ENCODE measurements at regions not wholly inside any gene's neighbourhood (a gene's known extent, or its start where the extent isn't known, plus 50 kb on each side); places are given as distances from the start of the nearest gene placed in this dataset.

- TF ChIP-seq EP300 (IDR thresholded peaks at IDR 0.05; ENCODE audit: borderline replicate concordance) (no peak), RAD21 (IDR thresholded peaks at IDR 0.05; ENCODE audit: low read depth) (no peak), TEAD4 (IDR thresholded peaks at IDR 0.05) (no peak), CREB1 (IDR thresholded peaks at IDR 0.05; ENCODE audit: low read depth) (no peak), FOXM1 (IDR thresholded peaks at IDR 0.05; ENCODE audit: borderline replicate concordance, low read depth) (no peak), REST (IDR thresholded peaks at IDR 0.05; ENCODE audit: low read depth) (no peak)
Observed at GRCh38 chr6:67790569-67790968, 844.5 kb upstream of the ADGRB3 start.
